Cardiac fibroblast (primary cell): ENCODE measurements at regions not wholly inside any gene's neighbourhood (a gene's known extent, or its start where the extent isn't known, plus 50 kb on each side); places are given as distances from the start of the nearest gene placed in this dataset.

ENCODE experiments used
- DNase-seq, 2 donors: peaks; one replicate each; pipeline versions ENCODE4 v3.0.0 to v3.0.0-alpha.2; 2010; ENCODE audit warnings: low read depth in 2 of 2
- H3K4me3 ChIP-seq, 2 donors: replicated peaks in 1 of 2; 1 replicate in 1 of 2; 2 replicates in 1 of 2; pipeline ENCODE4 v1.5.1; 2011; ENCODE audit warnings: low read depth in 2 of 2, low read length in 2 of 2, mild to moderate bottlenecking in 2 of 2, moderate library complexity in 1 of 2
- CTCF ChIP-seq: IDR thresholded peaks from one replicate; pipeline ENCODE4 v1.5.1; 2011; ENCODE audit warnings: low read depth, mild to moderate bottlenecking, low read length, inconsistent platforms

- H3K4me3 ChIP-seq = no peak overlapping the region
- TF ChIP-seq CTCF = no peak
- no peak for DNase-seq
Measured at GRCh38 chr1:29746076-29746665, 509.8 kb downstream of the PTPRU start.

- no peak overlapping the region for H3K4me3 ChIP-seq
- no peak for DNase-seq
- TF ChIP-seq CTCF = no peak
Measured at GRCh38 chr1:29744684-29745490, 508.6 kb downstream of the PTPRU start.

- TF ChIP-seq CTCF = no peak
- no peak for DNase-seq
- no peak overlapping the region for H3K4me3 ChIP-seq
Measured at GRCh38 chr1:29743931-29744330, 507.6 kb downstream of the PTPRU start.

- H3K4me3 ChIP-seq = no peak overlapping the region
- no peak for TF ChIP-seq CTCF
- DNase-seq = no peak
Measured at GRCh38 chr1:29743264-29743663, 506.9 kb downstream of the PTPRU start.

- no peak overlapping the region for H3K4me3 ChIP-seq
- DNase-seq = no peak
- TF ChIP-seq CTCF = no peak
Measured at GRCh38 chr1:29739176-29739575, 502.9 kb downstream of the PTPRU start.

GRCh38 chr1:29736582-29737188, 500.4 kb downstream of the PTPRU start:
- H3K4me3 ChIP-seq = no peak overlapping the region
- TF ChIP-seq CTCF = no peak
- DNase-seq = peak; percentile 61 to 67
